ENCODE measurements at regions not wholly inside any gene's neighbourhood (a gene's known extent, or its start where the extent isn't known, plus 50 kb on each side); places are given as distances from the start of the nearest gene placed in this dataset.

GRCh38 chr17:70266394-70266793, 97.1 kb downstream of the KCNJ2 start:
- DNase-seq (ENCODE audit: low read depth, low spot score) = no peak
- Histone ChIP-seq H3K27me3 (ENCODE audit: control insufficient read depth, insufficient read depth, low read length) (no peaks in the 10 kb centered on the region), H3K9me3 (ENCODE audit: control insufficient read depth, insufficient read depth, low read length) (no peaks in the 10 kb centered on the region), H3K4me3 (ENCODE audit: low read depth, low read length) (no peak overlapping the region), H3K27ac (ENCODE audit: low read depth, low read length) (no peak overlapping the region)
- CTCF ChIA-PET = no interaction called here
- POLR2A ChIA-PET = no interaction called here
- TF ChIP-seq CTCF (IDR thresholded peaks at IDR 0.05; ENCODE audit: low read depth, low read length) = no peak

GRCh38 chr17:70268383-70268782, 99.1 kb downstream of the KCNJ2 start:
- TF ChIP-seq CTCF (IDR thresholded peaks at IDR 0.05; ENCODE audit: low read depth, low read length) = no peak
- H3K27ac ChIP-seq (ENCODE audit: low read depth, low read length) = no peak overlapping the region
- CTCF ChIA-PET = no interaction called here
- DNase-seq (ENCODE audit: low read depth, low spot score) = no peak
- no peak overlapping the region for H3K4me3 ChIP-seq (ENCODE audit: low read depth, low read length)
- H3K9me3 ChIP-seq (ENCODE audit: control insufficient read depth, insufficient read depth, low read length) = no peaks in the 10 kb centered on the region
- no peaks in the 10 kb centered on the region for H3K27me3 ChIP-seq (ENCODE audit: control insufficient read depth, insufficient read depth, low read length)
- POLR2A ChIA-PET = no interaction called here

- Histone ChIP-seq H3K9me3 (ENCODE audit: control insufficient read depth, insufficient read depth, low read length) (no peaks in the 10 kb centered on the region), H3K27me3 (ENCODE audit: control insufficient read depth, insufficient read depth, low read length) (no peaks in the 10 kb centered on the region), H3K27ac (ENCODE audit: low read depth, low read length) (no peak overlapping the region), H3K4me3 (ENCODE audit: low read depth, low read length) (no peak overlapping the region)
- ChIA-PET POLR2A (no interaction called here), CTCF (interaction anchor here (1.0 kb wide), 1 partner anchor 281 kb away, joined by 4 read pairs; no protein-coding TSS in a partner anchor)
- DNase-seq (ENCODE audit: low read depth, low spot score) = no peak
- TF ChIP-seq CTCF (IDR thresholded peaks at IDR 0.05; ENCODE audit: low read depth, low read length) = no peak
Observed at GRCh38 chr17:70270554-70270953, 101.2 kb downstream of the KCNJ2 start.

GRCh38 chr17:70271200-70271599, 101.9 kb downstream of the KCNJ2 start:
- Histone ChIP-seq H3K27ac (ENCODE audit: low read depth, low read length) (no peak overlapping the region), H3K27me3 (ENCODE audit: control insufficient read depth, insufficient read depth, low read length) (no peaks in the 10 kb centered on the region), H3K4me3 (ENCODE audit: low read depth, low read length) (no peak overlapping the region), H3K9me3 (ENCODE audit: control insufficient read depth, insufficient read depth, low read length) (no peaks in the 10 kb centered on the region)
- POLR2A ChIA-PET = no interaction called here
- no peak for TF ChIP-seq CTCF (IDR thresholded peaks at IDR 0.05; ENCODE audit: low read depth, low read length)
- CTCF ChIA-PET = interaction anchor here (1.0 kb wide), 1 partner anchor 281 kb away, joined by 4 read pairs; no protein-coding TSS in a partner anchor
- no peak for DNase-seq (ENCODE audit: low read depth, low spot score)

GRCh38 chr17:70271672-70272071, 102.3 kb downstream of the KCNJ2 start:
- CTCF ChIA-PET = no interaction called here
- POLR2A ChIA-PET = no interaction called here
- no peak for TF ChIP-seq CTCF (IDR thresholded peaks at IDR 0.05; ENCODE audit: low read depth, low read length)
- no peak for DNase-seq (ENCODE audit: low read depth, low spot score)
- Histone ChIP-seq H3K4me3 (ENCODE audit: low read depth, low read length) (no peak overlapping the region), H3K27me3 (ENCODE audit: control insufficient read depth, insufficient read depth, low read length) (no peaks in the 10 kb centered on the region), H3K27ac (ENCODE audit: low read depth, low read length) (no peak overlapping the region), H3K9me3 (ENCODE audit: control insufficient read depth, insufficient read depth, low read length) (no peaks in the 10 kb centered on the region)

Measured in AG04450 (cell line).